Endothelial cell of hepatic sinusoid (primary cell): ENCODE measurements at regions not wholly inside any gene's neighbourhood (a gene's known extent, or its start where the extent isn't known, plus 50 kb on each side); places are given as distances from the start of the nearest gene placed in this dataset.

Source experiments
- in situ Hi-C: cut with HindIII; loops from 2 replicates; pipeline ENCODE4 v1.10.0; 2017; ENCODE audit warnings: low sequenced_read_pairs

DNA sequence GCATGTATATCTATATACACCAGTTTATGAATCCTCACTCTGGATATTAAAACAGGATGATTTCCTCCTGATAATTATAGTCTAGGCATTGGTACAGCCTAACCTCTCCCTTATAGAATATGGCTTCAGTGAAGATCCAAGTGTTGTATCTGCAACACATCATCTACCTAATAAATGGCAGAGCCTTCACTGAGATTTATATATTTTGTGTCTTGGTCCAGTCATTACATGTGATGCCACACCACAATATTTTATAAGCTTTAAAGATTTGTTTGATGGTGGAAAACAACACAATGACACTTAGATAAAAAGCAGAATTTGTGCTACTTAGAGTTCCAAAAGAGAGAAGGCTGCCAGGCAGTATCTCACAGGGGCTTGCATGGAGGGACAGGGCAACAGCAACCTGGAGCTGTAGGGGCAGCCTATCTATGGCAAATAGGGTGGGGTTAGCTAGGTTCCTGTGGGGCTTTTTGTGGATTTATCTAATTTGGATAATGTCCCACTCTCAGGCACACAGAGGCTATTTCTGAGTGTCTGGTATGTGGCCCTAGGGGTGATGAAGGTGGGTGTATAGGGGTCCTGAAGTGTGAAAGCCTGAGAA is 1736.7 kb upstream of the PRR20A start:
- in situ Hi-C loops: no loop called here

DNA sequence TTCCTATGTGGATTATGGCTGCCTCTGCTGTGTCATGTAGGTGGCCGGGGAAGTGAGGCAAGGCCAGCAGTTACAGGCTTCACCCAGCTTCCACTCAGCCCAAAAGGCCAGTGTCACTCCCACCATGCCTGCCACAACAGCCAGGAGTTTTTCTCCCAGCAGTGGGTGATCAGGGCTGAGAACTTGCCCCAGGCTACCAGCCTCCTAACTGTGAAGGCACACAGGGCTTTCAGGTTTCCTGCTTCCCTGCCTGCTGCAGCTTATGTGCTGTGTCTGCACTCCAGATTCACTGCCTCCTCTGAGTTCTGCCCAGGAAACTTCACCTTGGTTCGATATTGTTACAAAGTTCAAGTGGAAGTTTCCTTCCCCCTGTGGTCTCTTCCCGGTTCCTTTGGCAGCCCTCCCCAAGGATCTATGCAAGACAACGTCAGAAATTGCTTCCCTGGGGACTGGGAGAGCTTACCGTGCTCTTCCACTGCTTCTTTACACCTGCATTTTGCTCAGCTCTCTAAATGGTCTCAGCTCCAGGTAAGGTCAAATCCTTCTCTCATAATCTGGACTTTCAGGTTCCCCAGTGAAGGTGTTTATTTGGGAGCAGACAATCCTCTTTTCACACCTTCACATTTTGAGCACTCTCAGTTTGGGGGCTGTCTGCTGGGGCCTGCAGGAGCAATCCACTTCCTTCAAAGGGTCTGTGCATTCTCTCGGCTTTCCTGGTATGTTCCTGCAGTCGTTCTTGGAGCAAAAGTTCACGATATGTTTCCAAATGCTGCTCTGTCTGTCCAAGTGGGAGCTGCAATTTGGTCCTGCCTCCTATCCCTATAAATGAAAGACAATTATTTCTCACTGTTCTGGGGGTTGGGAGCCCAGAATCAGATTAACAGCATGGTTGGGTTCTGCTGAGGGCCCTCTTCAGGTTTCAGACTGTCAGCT is 1730.1 kb upstream of the PRR20A start:
- in situ Hi-C loops: no loop called here

DNA sequence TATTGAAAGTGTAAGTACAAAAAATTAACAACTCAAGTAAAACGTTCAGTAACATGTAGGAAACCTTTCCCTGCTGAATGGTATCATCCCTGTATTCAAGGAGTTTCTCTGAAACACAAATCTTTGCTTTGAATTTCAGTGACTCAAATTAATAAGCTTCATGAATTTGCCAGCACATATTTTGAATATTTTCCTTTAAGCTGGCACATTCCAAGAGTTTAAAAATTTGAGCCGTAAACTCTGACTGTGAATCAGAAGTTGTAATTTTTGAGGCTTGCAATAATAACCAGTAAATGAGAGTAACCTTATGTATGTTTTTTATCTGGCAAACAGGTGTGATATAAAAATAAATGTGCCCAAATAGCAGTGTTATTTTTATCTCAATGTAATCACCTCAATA is 1722.6 kb upstream of the PRR20A start:
- in situ Hi-C loops: no loop called here

DNA sequence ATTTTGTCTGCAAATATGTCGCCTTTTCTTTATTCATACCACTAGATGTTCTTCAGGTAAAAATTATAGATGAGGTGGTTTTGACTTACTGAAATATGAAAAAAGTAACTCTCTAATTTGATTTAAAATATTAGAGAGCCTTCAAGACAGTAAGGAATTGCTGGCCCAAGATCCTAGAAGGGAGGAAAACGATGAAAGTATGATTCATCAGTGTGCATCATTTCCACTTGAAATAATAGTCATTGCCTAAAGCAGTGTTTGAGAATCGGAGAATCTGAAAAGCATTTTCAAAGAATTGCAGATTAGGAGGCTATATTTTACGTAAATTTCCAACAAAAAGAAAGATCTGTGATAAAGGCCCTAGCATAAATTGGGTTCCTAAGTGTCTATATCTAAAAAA is 1707.9 kb upstream of the PRR20A start:
- in situ Hi-C loops: no loop called here

DNA sequence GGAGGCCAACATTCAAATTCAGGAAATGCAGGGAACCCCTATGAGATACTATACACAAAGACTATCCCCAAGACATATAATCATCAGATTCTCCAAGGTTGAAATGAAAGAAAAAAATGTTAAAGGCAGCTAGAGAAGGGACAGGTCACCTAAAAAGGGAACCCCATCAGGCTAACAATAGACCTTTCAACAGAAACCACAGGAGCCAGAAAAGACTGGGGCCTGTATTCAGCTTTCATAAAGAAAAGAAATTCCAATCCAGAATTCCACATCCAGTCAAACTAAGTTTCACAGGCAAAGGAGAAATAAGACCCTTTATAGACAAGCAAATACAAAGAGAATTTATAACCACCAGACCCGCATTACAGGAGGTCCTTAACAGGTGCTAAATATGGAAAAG is 1703.6 kb upstream of the PRR20A start:
- in situ Hi-C loops: no loop called here

DNA sequence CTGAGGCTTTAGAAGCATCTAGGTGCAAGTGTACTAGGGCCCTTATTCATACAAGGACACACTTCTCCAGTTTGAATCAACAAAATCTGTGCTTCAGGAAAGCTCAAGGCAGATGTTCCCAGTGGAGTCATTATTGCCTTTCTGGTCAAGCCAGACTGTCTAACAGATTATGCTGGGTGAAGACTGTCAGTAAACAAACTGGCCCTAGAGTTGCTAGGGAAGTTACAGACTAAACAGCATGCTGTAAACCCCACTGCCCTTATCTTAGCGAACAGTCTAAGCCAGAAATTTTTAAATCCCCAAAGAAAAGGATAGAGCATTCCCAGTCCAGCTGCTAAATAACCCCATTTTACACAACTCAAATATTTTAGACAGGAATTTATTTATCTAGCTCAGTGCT is 1701.3 kb upstream of the PRR20A start:
- in situ Hi-C loops: no loop called here

DNA sequence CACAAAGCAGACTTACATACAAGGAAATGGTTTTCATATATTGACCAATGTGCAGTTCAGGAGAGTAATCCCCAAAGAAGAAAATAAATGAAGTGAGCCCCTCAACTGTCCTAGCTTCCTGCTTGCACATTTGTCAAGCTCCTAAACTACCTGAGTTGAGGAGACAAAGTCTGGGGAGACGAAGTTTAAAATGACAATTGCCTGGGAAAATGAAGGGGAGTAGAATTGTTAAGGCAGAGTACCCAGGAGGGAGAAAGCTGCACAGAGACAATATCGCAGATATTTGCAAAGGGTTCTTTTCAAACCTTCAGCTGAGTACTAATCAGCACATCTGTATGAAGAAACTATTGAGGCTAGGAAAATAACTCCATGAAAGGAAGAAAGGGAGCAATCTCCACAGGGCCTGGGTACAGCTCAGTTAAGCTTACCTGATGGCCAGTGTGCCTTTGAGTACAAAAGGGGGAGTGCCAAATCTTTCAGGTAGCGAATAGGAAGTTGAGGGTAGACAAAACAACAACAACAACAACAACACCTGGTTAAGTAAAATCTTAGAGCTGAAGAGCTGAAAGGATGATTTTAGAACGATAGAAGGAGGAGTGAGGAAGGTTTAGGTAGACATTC is 1700.1 kb upstream of the PRR20A start:
- in situ Hi-C loops: no loop called here

DNA sequence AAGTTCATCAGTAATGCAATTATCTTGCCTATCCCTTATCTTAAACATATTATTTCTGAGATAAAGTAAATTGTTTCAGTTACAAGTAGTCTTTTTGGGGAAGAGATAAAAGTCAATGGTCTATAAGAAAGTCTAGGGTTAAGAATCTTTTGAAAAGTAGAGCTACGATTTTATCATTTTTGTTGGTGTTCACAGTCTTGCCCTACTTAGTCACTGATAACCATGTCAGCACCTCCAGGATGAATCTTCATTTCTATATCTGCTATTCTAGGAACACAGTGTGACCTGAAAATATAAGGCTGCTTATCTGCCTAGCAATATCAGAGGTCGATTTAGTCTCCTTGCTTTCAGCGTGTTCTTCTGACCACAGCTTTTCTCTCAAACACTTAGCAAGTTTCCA is 1676.5 kb upstream of the PRR20A start:
- in situ Hi-C loops: no loop called here

DNA sequence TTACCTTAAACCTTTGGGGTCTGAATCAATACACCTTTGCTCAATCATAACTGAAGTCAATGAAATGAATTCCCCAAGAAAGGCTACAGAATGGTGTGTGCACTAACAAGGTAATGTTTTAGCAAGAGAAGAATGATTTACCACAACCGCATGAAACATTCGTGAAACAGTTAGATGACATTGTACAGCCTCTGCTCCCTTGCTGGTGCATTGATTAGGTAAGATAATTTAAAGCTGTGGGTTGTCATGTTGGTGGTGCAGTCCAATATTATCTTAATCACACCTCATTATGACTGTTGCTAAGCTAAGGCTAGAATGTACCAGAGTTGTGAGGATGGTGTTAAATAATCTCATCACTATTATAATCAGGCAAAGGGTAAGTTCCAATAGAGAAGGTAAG is 1673.2 kb upstream of the PRR20A start:
- in situ Hi-C loops: no loop called here

DNA sequence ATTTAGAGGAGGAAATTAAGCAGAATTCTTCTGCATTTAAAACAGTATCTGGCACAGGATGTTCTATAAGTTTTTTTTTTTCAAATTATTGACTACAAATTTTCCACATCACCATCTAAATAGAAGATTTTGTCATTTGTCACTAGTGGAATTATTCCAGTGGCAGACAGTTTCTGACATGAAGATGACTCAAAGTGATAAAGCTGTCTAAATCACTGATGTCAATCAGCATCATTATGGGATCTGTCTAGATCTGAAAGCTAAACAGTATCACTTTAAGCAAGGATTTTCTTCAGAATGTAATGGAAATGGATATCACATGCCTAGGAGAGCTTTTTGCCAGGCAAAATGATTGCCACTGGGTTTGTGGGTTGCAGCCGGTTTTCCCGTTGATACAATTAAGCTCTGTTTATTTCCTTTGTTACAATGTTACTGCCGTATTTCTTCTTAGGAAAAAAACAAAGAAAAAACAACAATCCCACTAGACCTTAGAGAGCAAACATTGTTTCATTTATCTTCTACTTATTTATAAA is 1657.0 kb upstream of the PRR20A start:
- in situ Hi-C loops: no loop called here

DNA sequence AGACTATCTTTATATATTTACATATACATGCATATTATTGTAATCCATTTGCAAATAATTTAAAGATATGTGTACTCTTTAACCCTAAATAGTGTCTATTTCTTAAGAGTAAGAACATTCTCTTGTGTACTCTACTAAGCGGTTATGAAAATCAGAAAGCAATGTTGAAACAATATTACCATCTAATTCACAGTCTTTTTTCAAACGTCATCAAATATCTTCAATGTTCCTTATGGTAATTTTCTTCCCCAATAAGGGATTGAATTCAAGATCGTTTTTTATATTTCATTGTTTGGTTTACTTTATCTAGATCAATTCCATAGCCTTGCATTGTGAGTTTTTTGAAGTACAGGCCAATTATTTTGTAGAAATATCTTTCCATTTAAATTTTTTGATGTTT is 1647.4 kb upstream of the PRR20A start:
- in situ Hi-C loops: no loop called here

DNA sequence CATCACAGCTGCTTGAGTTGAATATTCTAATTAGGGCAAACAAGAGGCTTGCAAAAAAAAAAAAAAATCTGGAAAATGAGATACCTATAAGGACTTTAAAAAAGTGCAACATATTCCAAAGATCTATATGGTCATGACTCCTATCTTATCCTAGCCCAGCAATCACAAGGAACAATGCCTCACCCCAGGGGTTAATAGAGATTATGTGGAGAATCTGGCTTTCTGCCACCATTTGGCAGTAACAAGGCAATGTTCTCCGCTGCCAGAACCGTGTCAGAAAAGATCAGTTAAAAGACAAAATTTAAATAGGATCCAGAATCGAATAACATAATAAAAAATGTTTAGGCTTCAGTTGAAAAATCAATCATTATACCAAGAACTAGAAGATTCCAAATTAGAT is 1643.2 kb upstream of the PRR20A start:
- in situ Hi-C loops: no loop called here

DNA sequence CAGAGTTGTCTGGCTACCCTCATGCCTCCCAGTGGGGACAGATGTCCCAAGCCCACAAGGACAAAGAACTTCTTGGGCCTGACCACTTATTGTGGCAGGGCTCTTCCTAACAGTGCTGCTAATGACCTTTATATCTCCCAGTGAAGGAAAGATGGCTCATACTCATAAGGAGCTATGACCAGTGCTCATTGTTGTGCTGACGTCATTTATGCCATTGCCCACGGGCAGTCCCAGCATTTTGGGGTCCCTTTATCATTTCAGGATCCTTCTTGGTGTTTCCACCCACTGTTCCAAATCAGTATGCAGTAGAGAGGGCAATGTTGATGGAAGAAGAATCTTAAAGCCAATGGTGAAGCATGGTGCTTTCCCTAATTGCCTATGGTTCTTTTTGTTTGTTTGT is 1640.0 kb upstream of the PRR20A start:
- in situ Hi-C loops: no loop called here

DNA sequence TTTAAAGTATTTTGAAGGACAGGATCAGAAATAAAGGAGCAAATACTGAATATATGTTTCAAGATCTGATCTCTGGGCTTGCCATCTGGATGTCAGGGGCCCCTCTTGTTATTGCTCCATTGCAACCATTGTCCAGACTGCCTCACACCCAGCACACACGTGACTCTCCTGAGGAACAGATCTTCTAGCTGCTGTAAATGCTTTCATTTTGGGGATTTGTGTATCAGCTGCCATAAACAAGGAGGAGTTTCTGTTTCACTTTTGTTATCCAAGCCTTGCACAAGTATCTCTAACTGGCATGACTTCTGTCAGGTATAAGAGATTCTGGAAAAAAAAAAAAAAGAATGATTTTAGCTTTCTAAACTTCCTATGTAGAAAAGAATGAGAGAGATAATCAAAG is 1624.1 kb upstream of the PRR20A start:
- in situ Hi-C loops: no loop called here

DNA sequence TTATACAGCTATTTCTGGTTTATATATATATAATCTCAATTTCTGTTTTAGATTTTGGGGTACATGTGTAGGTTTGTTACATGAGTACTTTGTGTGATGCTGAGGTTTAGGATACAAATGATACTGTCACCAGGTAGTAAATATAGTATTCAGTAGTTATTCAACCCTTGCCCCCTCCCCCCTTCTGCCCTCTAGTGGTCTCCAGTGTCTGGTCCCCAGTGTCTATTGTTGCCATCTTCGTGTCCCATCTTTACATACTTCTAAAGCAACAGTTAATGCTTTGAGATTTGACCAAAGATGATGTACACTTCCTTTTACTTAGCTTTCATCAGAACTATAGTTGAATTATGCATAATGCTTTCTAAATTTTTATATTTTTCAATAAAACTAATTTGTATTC is 1623.4 kb upstream of the PRR20A start:
- in situ Hi-C loops: no loop called here

DNA sequence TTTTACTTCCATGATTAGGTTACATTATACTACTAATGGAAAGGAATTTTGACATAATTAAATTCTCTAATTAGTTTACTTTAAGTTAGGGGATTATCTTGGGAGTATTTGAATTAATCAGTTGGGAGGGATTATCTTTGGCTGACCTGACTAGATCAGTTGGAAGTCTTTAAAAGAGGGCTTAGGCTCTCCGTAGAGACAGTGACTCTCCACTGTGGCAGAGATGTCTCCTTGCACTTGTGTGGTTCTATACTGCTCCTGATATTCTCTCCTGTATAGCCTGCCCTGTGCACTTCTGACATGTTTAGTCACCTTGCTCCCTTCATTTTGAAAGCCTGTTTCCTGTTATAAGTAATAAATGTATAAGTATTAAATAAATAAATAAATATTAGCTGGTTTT is 1612.3 kb upstream of the PRR20A start:
- in situ Hi-C loops: no loop called here

DNA sequence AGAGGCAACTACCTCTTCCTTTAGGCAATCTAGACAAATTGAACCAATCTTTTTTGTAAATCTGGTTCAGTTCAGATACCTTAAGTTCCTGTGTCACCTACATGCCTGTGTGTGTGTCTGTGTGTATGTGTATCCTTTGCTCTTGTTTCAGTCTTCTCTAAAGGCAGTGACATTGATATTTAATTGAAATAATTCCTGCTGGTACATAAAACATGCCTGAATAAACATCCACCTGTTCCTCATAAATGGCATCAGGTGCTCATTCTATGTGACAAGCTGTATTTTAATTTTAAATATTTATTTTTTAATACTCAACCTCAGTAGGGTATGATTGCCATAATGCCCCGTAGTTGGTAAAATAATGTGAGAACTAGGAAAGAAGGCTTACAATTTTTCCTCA is 1606.4 kb upstream of the PRR20A start:
- in situ Hi-C loops: no loop called here

DNA sequence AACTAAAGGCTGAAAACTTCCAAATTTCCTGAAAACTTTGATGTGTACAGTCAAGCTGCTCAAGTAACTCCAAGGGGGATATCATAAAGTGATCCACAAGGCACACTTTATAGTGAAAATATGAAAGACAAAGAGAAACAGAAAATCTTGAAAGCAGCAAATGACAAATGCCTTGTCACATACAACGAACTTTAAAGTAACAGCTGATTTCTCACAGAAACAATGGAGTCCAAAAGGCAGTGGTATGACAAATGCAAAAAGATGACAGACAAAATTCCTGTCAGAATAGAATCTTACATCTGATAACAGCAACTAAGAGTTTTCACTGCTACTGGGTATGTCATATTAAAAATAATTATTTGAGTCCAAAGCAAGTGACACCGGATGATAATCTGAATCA is 1602.3 kb upstream of the PRR20A start:
- in situ Hi-C loops: no loop called here

DNA sequence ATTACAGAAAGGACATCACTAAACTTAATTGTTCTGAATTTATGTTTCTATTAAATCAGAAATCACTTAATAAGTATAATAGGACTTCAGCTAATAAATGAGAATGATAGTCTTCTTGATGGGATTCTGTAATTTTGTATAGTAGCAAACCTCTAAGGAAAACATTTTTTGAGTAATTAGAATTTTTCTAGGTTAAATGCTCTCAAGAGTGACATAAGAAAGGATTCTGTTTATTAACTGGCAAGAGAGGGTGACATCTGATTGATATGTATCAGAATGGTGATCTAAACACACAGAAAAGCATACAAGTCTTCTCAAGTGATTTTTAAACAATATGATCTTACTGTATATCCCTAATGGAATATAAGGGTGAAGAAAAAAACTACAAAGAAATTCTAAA is 1597.7 kb upstream of the PRR20A start:
- in situ Hi-C loops: no loop called here

DNA sequence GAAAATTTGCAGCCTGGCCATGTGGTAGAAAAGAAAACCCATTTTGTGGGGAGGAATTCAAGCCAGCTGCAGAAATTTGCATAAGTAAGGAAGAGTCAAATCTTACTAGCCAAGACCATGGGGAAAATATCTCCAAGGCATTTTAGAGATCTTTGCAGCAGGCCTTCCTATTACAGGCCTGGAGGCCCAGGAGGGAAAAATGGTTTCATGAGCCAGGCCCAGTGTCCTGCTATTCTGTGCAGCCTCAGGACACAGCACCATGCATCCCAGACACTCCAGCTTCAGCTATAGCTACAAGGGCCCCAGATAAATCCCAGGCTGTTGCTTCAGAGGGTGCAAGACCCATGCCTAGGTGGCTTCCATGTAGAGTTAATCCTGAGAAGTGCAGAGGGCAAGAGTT is 1590.1 kb upstream of the PRR20A start:
- in situ Hi-C loops: no loop called here

DNA sequence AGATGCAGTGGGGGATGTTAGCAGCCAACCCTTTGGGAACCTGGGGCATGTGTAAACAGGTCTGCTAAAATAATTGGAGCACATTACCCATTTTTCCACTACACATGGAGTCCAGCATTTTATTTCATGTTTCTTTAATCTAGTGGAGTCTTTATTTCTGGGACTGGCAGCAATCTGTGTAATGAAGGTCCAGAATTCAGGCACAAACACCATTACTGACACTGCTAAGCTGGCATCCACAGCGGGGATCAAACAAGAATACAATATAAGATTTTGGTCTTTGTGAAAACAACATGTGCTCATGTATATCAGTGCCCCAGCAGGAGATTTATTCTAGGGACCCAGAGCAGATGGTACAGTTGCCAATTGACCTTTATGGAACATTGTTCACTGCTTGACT is 1587.0 kb upstream of the PRR20A start:
- in situ Hi-C loops: no loop called here

DNA sequence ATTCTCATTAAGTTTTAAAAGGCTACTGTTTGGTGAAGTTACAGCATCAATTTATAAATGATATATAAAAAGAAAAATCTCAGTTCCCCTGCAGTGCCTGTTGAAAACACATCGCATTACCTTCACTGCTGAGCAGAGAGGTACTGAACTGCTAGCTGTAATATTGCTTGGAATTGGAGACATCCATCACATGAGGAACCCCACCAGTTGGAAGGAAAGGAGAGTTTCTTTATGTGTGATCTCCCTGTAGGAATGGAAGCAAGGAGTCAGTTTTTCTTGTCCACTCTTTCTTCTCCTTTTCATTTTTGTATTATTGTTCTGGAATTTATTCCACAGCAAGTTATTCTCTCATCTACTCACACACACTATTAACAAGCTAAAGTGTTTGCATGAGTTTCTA is 1586.0 kb upstream of the PRR20A start:
- in situ Hi-C loops: no loop called here
